Mesendoderm (in vitro differentiated cells): ENCODE measurements at regions not wholly inside any gene's neighbourhood (a gene's known extent, or its start where the extent isn't known, plus 50 kb on each side); places are given as distances from the start of the nearest gene placed in this dataset.

Experiments
- DNase-seq: peaks from one replicate; pipeline ENCODE4 v3.0.0; 2013
- H2AK5ac ChIP-seq: 2 replicates; pipeline ENCODE4 v1.6.1; 2013; ENCODE audit warnings: low read length, inconsistent platforms
- H2BK120ac ChIP-seq: 2 replicates; pipeline ENCODE4 v1.6.1; 2013; ENCODE audit warnings: low read depth, mild to moderate bottlenecking, low read length, moderate library complexity, mixed read lengths
- H2BK15ac ChIP-seq: replicated peaks from 2 replicates; pipeline ENCODE4 v1.6.1; 2013; ENCODE audit warnings: low read depth, mild to moderate bottlenecking, moderate library complexity
- H2BK5ac ChIP-seq: 2 replicates; pipeline ENCODE4 v1.6.1; 2013; ENCODE audit warnings: low read length, inconsistent platforms
- H3K18ac ChIP-seq: 2 replicates; pipeline ENCODE4 v1.6.1; 2013; ENCODE audit warnings: mild to moderate bottlenecking, low read length, mixed read lengths
- H3K23ac ChIP-seq: one replicate; pipeline ENCODE4 v1.6.1; 2013; ENCODE audit warnings: low read length
- H3K27ac ChIP-seq: 2 replicates; pipeline ENCODE4 v1.5.1; 2013; ENCODE audit warnings: low read depth, mild to moderate bottlenecking, inconsistent platforms, low read length, moderate library complexity
- H3K27me3 ChIP-seq: 2 replicates; pipeline ENCODE4 v1.6.1; 2013; ENCODE audit warnings: low read length, control low read depth, mild to moderate bottlenecking, inconsistent platforms; ENCODE audit not compliant: insufficient read depth, poor library complexity
- H3K36me3 ChIP-seq: 2 replicates; pipeline ENCODE4 v1.6.1; 2013; ENCODE audit warnings: low read length, inconsistent platforms; ENCODE audit not compliant: control insufficient read depth, insufficient read depth
- H3K4ac ChIP-seq: one replicate; pipeline ENCODE4 v1.6.1; 2013; ENCODE audit warnings: low read depth, mild to moderate bottlenecking, low read length, moderate library complexity
- H3K4me1 ChIP-seq: 2 replicates; pipeline ENCODE4 v1.6.1; 2013; ENCODE audit warnings: low read depth, low read length, inconsistent platforms; ENCODE audit not compliant: control insufficient read depth
- H3K4me2 ChIP-seq: 2 replicates; pipeline ENCODE4 v1.6.1; 2013; ENCODE audit warnings: low read length
- H3K4me3 ChIP-seq: 2 replicates; pipeline ENCODE4 v1.5.1; 2013; ENCODE audit warnings: mild to moderate bottlenecking, low read length
- H3K56ac ChIP-seq: one replicate; pipeline ENCODE4 v1.6.1; 2013; ENCODE audit warnings: low read length
- H3K79me1 ChIP-seq: 2 replicates; pipeline ENCODE4 v1.6.1; 2013; ENCODE audit warnings: low read length, inconsistent platforms
- H3K79me2 ChIP-seq: 2 replicates; pipeline ENCODE4 v1.6.1; 2013; ENCODE audit warnings: mild to moderate bottlenecking, low read length; ENCODE audit not compliant: control insufficient read depth, insufficient read depth
- H3K9ac ChIP-seq: 2 replicates; pipeline ENCODE4 v1.6.1; 2013; ENCODE audit warnings: low read length, inconsistent platforms
- H4K5ac ChIP-seq: one replicate; pipeline ENCODE4 v1.6.1; 2013; ENCODE audit warnings: low read length
- H4K8ac ChIP-seq: one replicate; pipeline ENCODE4 v1.6.1; 2013; ENCODE audit warnings: low read depth, mild to moderate bottlenecking, control low read depth, low read length, moderate library complexity
- WGBS: extraction: QIAGEN DNeasy Blood & Tissue Kit; methylation state at CpG from one replicate; pipeline ENCODE4 v1.1.7; 2013; ENCODE audit warnings: low lambda C conversion rate, missing lambda C conversion rate; ENCODE audit not compliant: insufficient coverage; ENCODE audit errors: extremely low coverage; 5-methylcytosine and 5-hydroxymethylcytosine counted together

GRCh38 chr1:103326595-103326994 lies 198.9 kb upstream of the RNPC3 start:
- no peak overlapping the region for H3K9ac ChIP-seq
- H3K79me2 ChIP-seq = no peaks in the 10 kb centered on the region
- no peak overlapping the region for H3K4me2 ChIP-seq
- no peak overlapping the region for H4K8ac ChIP-seq
- H3K4me3 ChIP-seq = no peak overlapping the region
- no peak for DNase-seq
- H3K79me1 ChIP-seq = no peaks in the 10 kb centered on the region
- no peaks in the 10 kb centered on the region for H3K27me3 ChIP-seq
- H2BK120ac ChIP-seq = no peak overlapping the region
- no peak overlapping the region for H3K56ac ChIP-seq
- H4K5ac ChIP-seq = no peak overlapping the region
- H3K18ac ChIP-seq = no peak overlapping the region
- H2BK5ac ChIP-seq = no peak overlapping the region
- H3K23ac ChIP-seq = no peak overlapping the region
- no peak overlapping the region for H2BK15ac ChIP-seq
- H3K27ac ChIP-seq = no peak overlapping the region
- no peaks in the 10 kb centered on the region for H3K4me1 ChIP-seq
- H3K36me3 ChIP-seq = no peaks in the 10 kb centered on the region
- no peak overlapping the region for H2AK5ac ChIP-seq
- H3K4ac ChIP-seq = no peak overlapping the region

- no peak overlapping the region for H2AK5ac ChIP-seq
- WGBS = no CpG with 5 or more reads among the region's 1 CpG
Observed at GRCh38 chr1:103309786-103310185, 201.5 kb upstream of the COL11A1 start.

GRCh38 chr1:103307751-103308150 lies 199.4 kb upstream of the COL11A1 start:
- no peak overlapping the region for H2BK120ac ChIP-seq
- H3K79me2 ChIP-seq = no peaks in the 10 kb centered on the region
- no peak overlapping the region for H3K23ac ChIP-seq
- H2AK5ac ChIP-seq = no peak overlapping the region
- H4K5ac ChIP-seq = no peak overlapping the region
- H3K56ac ChIP-seq = no peak overlapping the region
- H3K4me2 ChIP-seq = no peak overlapping the region
- 100% methylated on average over 1 of the region's 2 CpGs for WGBS
- no peaks in the 10 kb centered on the region for H3K36me3 ChIP-seq
- no peaks in the 10 kb centered on the region for H3K27me3 ChIP-seq
- no peaks in the 10 kb centered on the region for H3K79me1 ChIP-seq
- no peaks in the 10 kb centered on the region for H3K4me1 ChIP-seq
- H3K27ac ChIP-seq = no peak overlapping the region
- no peak overlapping the region for H3K9ac ChIP-seq
- DNase-seq = no peak
- no peak overlapping the region for H3K18ac ChIP-seq
- H3K4ac ChIP-seq = no peak overlapping the region
- no peak overlapping the region for H2BK5ac ChIP-seq
- no peak overlapping the region for H2BK15ac ChIP-seq
- no peak overlapping the region for H3K4me3 ChIP-seq
- no peak overlapping the region for H4K8ac ChIP-seq

More at GRCh38 chr1:103309786-103310185, 201.5 kb upstream of the COL11A1 start:
- Histone ChIP-seq H3K23ac (no peak overlapping the region), H3K4ac (no peak overlapping the region), H3K79me2 (no peaks in the 10 kb centered on the region), H3K9ac (no peak overlapping the region), H3K79me1 (no peaks in the 10 kb centered on the region), H3K4me3 (no peak overlapping the region), H3K56ac (no peak overlapping the region), H4K8ac (no peak overlapping the region), H3K27me3 (no peaks in the 10 kb centered on the region), H3K36me3 (no peaks in the 10 kb centered on the region), H2BK120ac (no peak overlapping the region), H2BK15ac (no peak overlapping the region), H4K5ac (no peak overlapping the region), H3K18ac (no peak overlapping the region), H3K4me2 (no peak overlapping the region), H3K4me1 (no peaks in the 10 kb centered on the region), H2BK5ac (no peak overlapping the region), H3K27ac (no peak overlapping the region)
- DNase-seq = no peak

GRCh38 chr1:103283841-103284669 lies 175.7 kb upstream of the COL11A1 start:
- H3K18ac ChIP-seq = no peak overlapping the region
- H3K79me2 ChIP-seq = no peaks in the 10 kb centered on the region
- no peak overlapping the region for H2BK120ac ChIP-seq
- no peak overlapping the region for H3K4ac ChIP-seq
- no peaks in the 10 kb centered on the region for H3K79me1 ChIP-seq
- H3K36me3 ChIP-seq = no peaks in the 10 kb centered on the region
- DNase-seq = no peak
- H3K27ac ChIP-seq = no peak overlapping the region
- H3K4me3 ChIP-seq = no peak overlapping the region
- no peak overlapping the region for H4K5ac ChIP-seq
- H3K56ac ChIP-seq = no peak overlapping the region
- H3K4me1 ChIP-seq = no peaks in the 10 kb centered on the region
- H3K23ac ChIP-seq = no peak overlapping the region
- no peak overlapping the region for H2BK5ac ChIP-seq
- H3K27me3 ChIP-seq = no peaks in the 10 kb centered on the region
- no peak overlapping the region for H3K9ac ChIP-seq
- no peak overlapping the region for H2AK5ac ChIP-seq
- no peak overlapping the region for H2BK15ac ChIP-seq
- no peak overlapping the region for H4K8ac ChIP-seq
- no peak overlapping the region for H3K4me2 ChIP-seq

GRCh38 chr1:103283371-103283770 lies 175.0 kb upstream of the COL11A1 start:
- H3K4me1 ChIP-seq = no peaks in the 10 kb centered on the region
- H2AK5ac ChIP-seq = no peak overlapping the region
- H3K23ac ChIP-seq = no peak overlapping the region
- H3K4me3 ChIP-seq = no peak overlapping the region
- no peak overlapping the region for H2BK120ac ChIP-seq
- H4K5ac ChIP-seq = no peak overlapping the region
- H3K79me1 ChIP-seq = no peaks in the 10 kb centered on the region
- H3K56ac ChIP-seq = no peak overlapping the region
- H3K9ac ChIP-seq = no peak overlapping the region
- DNase-seq = no peak
- no peaks in the 10 kb centered on the region for H3K36me3 ChIP-seq
- no peaks in the 10 kb centered on the region for H3K27me3 ChIP-seq
- H3K4ac ChIP-seq = no peak overlapping the region
- no peaks in the 10 kb centered on the region for H3K79me2 ChIP-seq
- H3K18ac ChIP-seq = no peak overlapping the region
- no peak overlapping the region for H2BK15ac ChIP-seq
- no peak overlapping the region for H2BK5ac ChIP-seq
- H4K8ac ChIP-seq = no peak overlapping the region
- no peak overlapping the region for H3K4me2 ChIP-seq
- no CpG with 5 or more reads among the region's 1 CpG for WGBS
- H3K27ac ChIP-seq = no peak overlapping the region

- H3K9ac ChIP-seq = no peak overlapping the region
- H3K56ac ChIP-seq = no peak overlapping the region
- H2BK5ac ChIP-seq = no peak overlapping the region
- no peak overlapping the region for H2AK5ac ChIP-seq
- no peak overlapping the region for H3K4me2 ChIP-seq
- no peaks in the 10 kb centered on the region for H3K4me1 ChIP-seq
- no peak overlapping the region for H3K18ac ChIP-seq
- H3K4me3 ChIP-seq = no peak overlapping the region
- H3K79me2 ChIP-seq = no peaks in the 10 kb centered on the region
- H3K27me3 ChIP-seq = no peaks in the 10 kb centered on the region
- no peak overlapping the region for H3K4ac ChIP-seq
- no peak overlapping the region for H2BK120ac ChIP-seq
- no peak overlapping the region for H4K5ac ChIP-seq
- no peak overlapping the region for H4K8ac ChIP-seq
- H3K23ac ChIP-seq = no peak overlapping the region
- no peaks in the 10 kb centered on the region for H3K79me1 ChIP-seq
- no peaks in the 10 kb centered on the region for H3K36me3 ChIP-seq
- no peak overlapping the region for H2BK15ac ChIP-seq
- no CpG with 5 or more reads among the region's 1 CpG for WGBS
- DNase-seq = no peak
- no peak overlapping the region for H3K27ac ChIP-seq
Observed at GRCh38 chr1:103275725-103276124, 167.4 kb upstream of the COL11A1 start.
